ENCODE measurements at regions not wholly inside any gene's neighbourhood (a gene's known extent, or its start where the extent isn't known, plus 50 kb on each side); places are given as distances from the start of the nearest gene placed in this dataset.

- Histone ChIP-seq H3K9me2 (replicated peaks; ENCODE audit: low read depth, low read length) (no peaks in the 10 kb centered on the region), H3K27me3 (ENCODE audit: insufficient read depth, low read length, poor library complexity, severe bottlenecking) (no peaks in the 10 kb centered on the region), H3K9me3 (ENCODE audit: insufficient read depth, low read depth, low read length) (peaks cover 7% of the 10 kb centered on the region; the same call in 1 of the 2 replicates), H3F3A (ENCODE audit: low read depth) (0 out of 2 replicates have a peak, but pooled peaks cover 4% of the 10 kb centered on the region), H3K4me3 (ENCODE audit: low read length, poor library complexity, severe bottlenecking) (no peak overlapping the region), H4K20me1 (ENCODE audit: insufficient read depth, low read length, poor library complexity, severe bottlenecking) (no peaks in the 10 kb centered on the region), H2AFZ (ENCODE audit: low read length) (no peak overlapping the region), H3K79me2 (ENCODE audit: insufficient read depth, low read length) (no peaks in the 10 kb centered on the region), H3K36me3 (ENCODE audit: insufficient read depth, low read length) (no peaks in the 10 kb centered on the region), H3K4me2 (ENCODE audit: low read depth, low read length, poor library complexity, severe bottlenecking) (no peak overlapping the region), H3K4me1 (ENCODE audit: insufficient read depth, low read length, poor library complexity, severe bottlenecking) (no peaks in the 10 kb centered on the region), H3K9ac (ENCODE audit: low read depth, low read length, poor library complexity, severe bottlenecking) (no peak overlapping the region)
- TF ChIP-seq CTCF (conservative IDR thresholded peaks at IDR 0.05; ENCODE audit: low read length) (no peak), EZH2phosphoT487 (IDR thresholded peaks at IDR 0.05; ENCODE audit: borderline replicate concordance) (no peak)
Measured at GRCh38 chr1:86288586-86289147, 107.5 kb downstream of the ODF2L start.

GRCh38 chr1:86285796-86286195, 110.3 kb downstream of the ODF2L start:
- H3K9me2 ChIP-seq (replicated peaks; ENCODE audit: low read depth, low read length) = no peaks in the 10 kb centered on the region
- no peak overlapping the region for H3K9ac ChIP-seq (ENCODE audit: low read depth, low read length, poor library complexity, severe bottlenecking)
- no peaks in the 10 kb centered on the region for H3K79me2 ChIP-seq (ENCODE audit: insufficient read depth, low read length)
- H3F3A ChIP-seq (ENCODE audit: low read depth) = no peaks in the 10 kb centered on the region
- no peaks in the 10 kb centered on the region for H3K9me3 ChIP-seq (ENCODE audit: insufficient read depth, low read depth, low read length)
- H3K27me3 ChIP-seq (ENCODE audit: insufficient read depth, low read length, poor library complexity, severe bottlenecking) = no peaks in the 10 kb centered on the region
- H3K4me2 ChIP-seq (ENCODE audit: low read depth, low read length, poor library complexity, severe bottlenecking) = no peak overlapping the region
- H2AFZ ChIP-seq (ENCODE audit: low read length) = no peak overlapping the region
- H3K4me3 ChIP-seq (ENCODE audit: low read length, poor library complexity, severe bottlenecking) = no peak overlapping the region
- H3K36me3 ChIP-seq (ENCODE audit: insufficient read depth, low read length) = no peaks in the 10 kb centered on the region
- no peaks in the 10 kb centered on the region for H3K4me1 ChIP-seq (ENCODE audit: insufficient read depth, low read length, poor library complexity, severe bottlenecking)
- H4K20me1 ChIP-seq (ENCODE audit: insufficient read depth, low read length, poor library complexity, severe bottlenecking) = no peaks in the 10 kb centered on the region
- TF ChIP-seq EZH2phosphoT487 (IDR thresholded peaks at IDR 0.05; ENCODE audit: borderline replicate concordance) (no peak), CTCF (conservative IDR thresholded peaks at IDR 0.05; ENCODE audit: low read length) (no peak)

- H3F3A ChIP-seq (ENCODE audit: low read depth) = no peaks in the 10 kb centered on the region
Measured at GRCh38 chr1:86282611-86283010, 113.5 kb downstream of the ODF2L start.

More at GRCh38 chr1:86282611-86283010, 113.5 kb downstream of the ODF2L start:
- Histone ChIP-seq H3K9me3 (ENCODE audit: insufficient read depth, low read depth, low read length) (no peaks in the 10 kb centered on the region), H3K9me2 (replicated peaks; ENCODE audit: low read depth, low read length) (no peaks in the 10 kb centered on the region), H3K4me1 (ENCODE audit: insufficient read depth, low read length, poor library complexity, severe bottlenecking) (no peaks in the 10 kb centered on the region), H3K27me3 (ENCODE audit: insufficient read depth, low read length, poor library complexity, severe bottlenecking) (no peaks in the 10 kb centered on the region), H2AFZ (ENCODE audit: low read length) (no peak overlapping the region), H3K9ac (ENCODE audit: low read depth, low read length, poor library complexity, severe bottlenecking) (no peak overlapping the region), H3K4me3 (ENCODE audit: low read length, poor library complexity, severe bottlenecking) (no peak overlapping the region), H3K79me2 (ENCODE audit: insufficient read depth, low read length) (no peaks in the 10 kb centered on the region), H3K4me2 (ENCODE audit: low read depth, low read length, poor library complexity, severe bottlenecking) (no peak overlapping the region), H4K20me1 (ENCODE audit: insufficient read depth, low read length, poor library complexity, severe bottlenecking) (no peaks in the 10 kb centered on the region), H3K36me3 (ENCODE audit: insufficient read depth, low read length) (no peaks in the 10 kb centered on the region)
- no peak for TF ChIP-seq EZH2phosphoT487 (IDR thresholded peaks at IDR 0.05; ENCODE audit: borderline replicate concordance)
- TF ChIP-seq CTCF (conservative IDR thresholded peaks at IDR 0.05; ENCODE audit: low read length) = no peak

Data from Loucy (cell line).